ENCODE measurements at regions not wholly inside any gene's neighbourhood (a gene's known extent, or its start where the extent isn't known, plus 50 kb on each side); places are given as distances from the start of the nearest gene placed in this dataset.

GRCh38 chr2:65746931-65747675, 314.7 kb upstream of the SPRED2 start:
- Histone ChIP-seq H3K27ac (ENCODE audit: low read depth in 1 of 2, low read length in 2 of 2) (no peak overlapping the region), H3K4me3 (replicated peaks in 1 of 3; ENCODE audit: low read depth in 2 of 3, low read length in 3 of 3) (no peak overlapping the region), H3K9ac (ENCODE audit: insufficient read depth, low read length, poor library complexity, severe bottlenecking) (no peak overlapping the region), H2AFZ (ENCODE audit: insufficient read depth, low read depth, low read length, poor library complexity, severe bottlenecking) (no peak overlapping the region), H3K79me2 (ENCODE audit: insufficient read depth, low read length) (no peaks in the 10 kb centered on the region), H3K4me1 (ENCODE audit: control insufficient read depth in 1 of 2, insufficient read depth in 2 of 2, low read length in 2 of 2) (no peaks in the 10 kb centered on the region), H3K9me3 (replicated peaks in 1 of 2; ENCODE audit: control insufficient read depth in 1 of 2, insufficient read depth in 1 of 2, low read length in 2 of 2) (peaks cover 0 to 2% of the 10 kb centered on the region in 2 donors), H3K27me3 (ENCODE audit: control insufficient read depth in 2 of 2, insufficient read depth in 2 of 2, low read length in 2 of 2) (no peaks in the 10 kb centered on the region), H4K20me1 (ENCODE audit: insufficient read depth, low read length) (no peaks in the 10 kb centered on the region), H3K4me2 (replicated peaks; ENCODE audit: extremely low read depth, low read length, poor library complexity, severe bottlenecking) (no peak overlapping the region), H3K36me3 (replicated peaks in 1 of 2; ENCODE audit: control insufficient read depth in 1 of 2, insufficient read depth in 2 of 2, low read length in 2 of 2) (no peaks in the 10 kb centered on the region)
- intact Hi-C loops (cut with micrococcal nuclease): no loop called here
- Mint-ChIP-seq H3K4me1 (no peaks in the 10 kb centered on the region), H3K27ac (no peak overlapping the region), H3K9me3 (peaks cover 2 to 16% (median 6%) of the 10 kb centered on the region in 7 donors), H3K27me3 (ENCODE audit: low read depth in 3 of 3) (peaks cover 0 to 7% (median 2%) of the 10 kb centered on the region in 3 donors), H3K36me3 (no peaks in the 10 kb centered on the region), H3K4me3 (no peak overlapping the region)
- 87% methylated on average over 9 of the region's 11 CpGs for WGBS (ENCODE audit: insufficient coverage)
- TF ChIP-seq CTCF (IDR thresholded peaks at IDR 0.05): no peak
- no peak for DNase-seq

- Histone ChIP-seq H3K36me3 (replicated peaks in 1 of 2; ENCODE audit: control insufficient read depth in 1 of 2, insufficient read depth in 2 of 2, low read length in 2 of 2) (no peaks in the 10 kb centered on the region), H3K9ac (ENCODE audit: insufficient read depth, low read length, poor library complexity, severe bottlenecking) (no peak overlapping the region), H3K79me2 (ENCODE audit: insufficient read depth, low read length) (no peaks in the 10 kb centered on the region), H2AFZ (ENCODE audit: insufficient read depth, low read depth, low read length, poor library complexity, severe bottlenecking) (no peak overlapping the region), H3K4me3 (replicated peaks in 1 of 3; ENCODE audit: low read depth in 2 of 3, low read length in 3 of 3) (no peak overlapping the region), H3K27ac (ENCODE audit: low read depth in 1 of 2, low read length in 2 of 2) (no peak overlapping the region), H4K20me1 (ENCODE audit: insufficient read depth, low read length) (no peaks in the 10 kb centered on the region), H3K4me2 (replicated peaks; ENCODE audit: extremely low read depth, low read length, poor library complexity, severe bottlenecking) (no peak overlapping the region), H3K4me1 (ENCODE audit: control insufficient read depth in 1 of 2, insufficient read depth in 2 of 2, low read length in 2 of 2) (no peaks in the 10 kb centered on the region), H3K27me3 (ENCODE audit: control insufficient read depth in 2 of 2, insufficient read depth in 2 of 2, low read length in 2 of 2) (no peaks in the 10 kb centered on the region), H3K9me3 (replicated peaks in 1 of 2; ENCODE audit: control insufficient read depth in 1 of 2, insufficient read depth in 1 of 2, low read length in 2 of 2) (no peaks in the 10 kb centered on the region)
- Mint-ChIP-seq H3K4me3 (no peak overlapping the region), H3K4me1 (no peaks in the 10 kb centered on the region), H3K9me3 (peaks cover 3 to 16% (median 7%) of the 10 kb centered on the region in 7 donors), H3K27me3 (ENCODE audit: low read depth in 3 of 3) (peaks cover 0 to 8% (median 4%) of the 10 kb centered on the region in 3 donors), H3K27ac (no peak overlapping the region), H3K36me3 (no peaks in the 10 kb centered on the region)
- intact Hi-C loops (cut with micrococcal nuclease): no loop called here
- DNase-seq: no peak
- no CpG with 5 or more reads among the region's 6 CpGs for WGBS (ENCODE audit: insufficient coverage)
- no peak for TF ChIP-seq CTCF (IDR thresholded peaks at IDR 0.05)
Measured at GRCh38 chr2:65744477-65745200, 312.2 kb upstream of the SPRED2 start.

Data from CD14-positive monocyte (primary cell).